GM18505 (cell line): ENCODE measurements at regions not wholly inside any gene's neighbourhood (a gene's known extent, or its start where the extent isn't known, plus 50 kb on each side); places are given as distances from the start of the nearest gene placed in this dataset.

Source experiments
- ATAC-seq: cut with Tn5 transposase; IDR thresholded peaks from one replicate; pipeline ENCODE4 v1.9.1; 2021; ENCODE audit not compliant: unreplicated experiment
- POLR2A ChIP-seq: IDR thresholded peaks from 4 replicates; pipeline ENCODE4 v1.6.1; 2011; ENCODE audit warnings: borderline replicate concordance; ENCODE audit not compliant: insufficient read depth, insufficient read length; ENCODE audit errors: extremely low read depth

- TF ChIP-seq POLR2A: no peak
- ATAC-seq: no peak
Observed at GRCh38 chr12:17371491-17372215, 718.3 kb downstream of the RERGL start.

GRCh38 chr12:17370621-17371020 is 719.4 kb downstream of the RERGL start:
- no peak for TF ChIP-seq POLR2A

GRCh38 chr12:17369556-17369955 is 720.4 kb downstream of the RERGL start:
- ATAC-seq: no peak
- TF ChIP-seq POLR2A: no peak

More at GRCh38 chr12:17370621-17371020, 719.4 kb downstream of the RERGL start:
- ATAC-seq: no peak

- no peak for ATAC-seq
Observed at GRCh38 chr12:17361224-17361623, 728.8 kb downstream of the RERGL start.

GRCh38 chr12:17358835-17359234 is 731.2 kb downstream of the RERGL start:
- no peak for ATAC-seq
- no peak for TF ChIP-seq POLR2A

More at GRCh38 chr12:17361224-17361623, 728.8 kb downstream of the RERGL start:
- TF ChIP-seq POLR2A: no peak

- no peak for TF ChIP-seq POLR2A
- no peak for ATAC-seq
Observed at GRCh38 chr12:17357396-17357795, 732.6 kb downstream of the RERGL start.

- no peak for TF ChIP-seq POLR2A
Observed at GRCh38 chr12:17352164-17352563, 737.8 kb downstream of the RERGL start.

GRCh38 chr12:17348311-17348710 is 741.7 kb downstream of the RERGL start:
- no peak for ATAC-seq
- no peak for TF ChIP-seq POLR2A

More at GRCh38 chr12:17352164-17352563, 737.8 kb downstream of the RERGL start:
- ATAC-seq: no peak

- TF ChIP-seq POLR2A: no peak
Observed at GRCh38 chr12:17344649-17345048, 738.7 kb upstream of the LMO3 start.

GRCh38 chr12:17342381-17342961 is 736.5 kb upstream of the LMO3 start:
- no peak for ATAC-seq
- no peak for TF ChIP-seq POLR2A

More at GRCh38 chr12:17344649-17345048, 738.7 kb upstream of the LMO3 start:
- ATAC-seq: no peak

GRCh38 chr12:17335487-17335886 is 729.5 kb upstream of the LMO3 start:
- no peak for ATAC-seq
- TF ChIP-seq POLR2A: no peak

GRCh38 chr12:17334784-17335183 is 728.8 kb upstream of the LMO3 start:
- no peak for TF ChIP-seq POLR2A
- ATAC-seq: no peak

GRCh38 chr12:17333287-17333686 is 727.3 kb upstream of the LMO3 start:
- TF ChIP-seq POLR2A: no peak
- ATAC-seq: no peak

- no peak for ATAC-seq
- TF ChIP-seq POLR2A: no peak
Observed at GRCh38 chr12:17326649-17327048, 720.7 kb upstream of the LMO3 start.
